Naive thymus-derived CD4-positive, alpha-beta T cell (primary cell): ENCODE measurements at regions not wholly inside any gene's neighbourhood (a gene's known extent, or its start where the extent isn't known, plus 50 kb on each side); places are given as distances from the start of the nearest gene placed in this dataset.

Source experiments
- ATAC-seq: fragments of 150-1000 bp; cut with Tn5 transposase; 2 replicates; pipeline ENCODE4 v1.10.0; 2021; ENCODE audit warnings: mild to moderate bottlenecking, moderate library complexity
- CTCF ChIA-PET: fragments of 350-600 bp; sonication (Branson Sonifier 250); formaldehyde crosslinking; loops from one replicate; lab custom pipeline; 2021; ENCODE audit warnings: antibody characterized with exemption; lab: Charles Lee
- POLR2A ChIA-PET: fragments of 350-600 bp; sonication (Branson Sonifier 250); formaldehyde crosslinking; loops from one replicate; lab custom pipeline; 2021; ENCODE audit warnings: antibody characterized with exemption, inconsistent platforms; lab: Charles Lee
- DNase-seq, 9 donors: peaks; one replicate each; pipeline versions ENCODE4 v3.0.0 to v3.0.0-alpha.2; 2020 to 2022; ENCODE audit warnings: mixed read lengths in 1 of 9
- H3K27ac ChIP-seq: one replicate; pipeline ENCODE4 v1.7.0; 2013; ENCODE audit warnings: mild to moderate bottlenecking, low read depth, low read length, moderate library complexity
- H3K27me3 ChIP-seq, 2 donors: one replicate each; pipeline ENCODE4 v1.7.0; 2013; ENCODE audit warnings: low read length in 2 of 2, mild to moderate bottlenecking in 2 of 2, moderate library complexity in 2 of 2; ENCODE audit not compliant: control insufficient read depth in 2 of 2, insufficient read depth in 2 of 2
- H3K36me3 ChIP-seq, 3 experiments: 1 replicate in 2 of 3; 2 replicates in 1 of 3; pipeline ENCODE4 v1.7.0; 2013; ENCODE audit warnings: low read length in 3 of 3, mild to moderate bottlenecking in 3 of 3, moderate library complexity in 1 of 3; ENCODE audit not compliant: insufficient read depth in 3 of 3, control insufficient read depth in 2 of 3
- H3K4me1 ChIP-seq, 2 donors: one replicate each; pipeline ENCODE4 v1.7.0; 2013; ENCODE audit warnings: low read length in 2 of 2, mild to moderate bottlenecking in 2 of 2, moderate library complexity in 1 of 2; ENCODE audit not compliant: control insufficient read depth in 2 of 2, insufficient read depth in 2 of 2
- H3K4me3 ChIP-seq: 2 replicates; pipeline ENCODE4 v1.7.0; 2013; ENCODE audit warnings: mild to moderate bottlenecking, low read length
- H3K9me3 ChIP-seq, 3 experiments: 1 replicate in 2 of 3; 2 replicates in 1 of 3; pipeline ENCODE4 v1.7.0; 2013; ENCODE audit warnings: low read length in 3 of 3; ENCODE audit not compliant: control insufficient read depth in 2 of 3
- H3K27ac Mint-ChIP-seq, 9 donors: one replicate each; pipeline ENCODE4 v1.8.0; 2020 to 2022; ENCODE audit warnings: mixed read lengths in 9 of 9, mild to moderate bottlenecking in 8 of 9, moderate library complexity in 5 of 9, inconsistent platforms in 2 of 9
- H3K27me3 Mint-ChIP-seq, 5 donors: one replicate each; pipeline ENCODE4 v1.8.0; 2021 to 2022; ENCODE audit warnings: mixed read lengths in 5 of 5, mild to moderate bottlenecking in 1 of 5
- H3K36me3 Mint-ChIP-seq, 5 donors: one replicate each; pipeline ENCODE4 v1.8.0; 2020 to 2022; ENCODE audit warnings: mixed read lengths in 5 of 5, mild to moderate bottlenecking in 3 of 5, inconsistent platforms in 1 of 5
- H3K4me1 Mint-ChIP-seq, 7 donors: one replicate each; pipeline ENCODE4 v1.8.0; 2020 to 2022; ENCODE audit warnings: mixed read lengths in 7 of 7, mild to moderate bottlenecking in 3 of 7, inconsistent platforms in 1 of 7
- H3K4me3 Mint-ChIP-seq, 10 donors: one replicate each; pipeline ENCODE4 v1.8.0; 2020 to 2022; ENCODE audit warnings: mild to moderate bottlenecking in 10 of 10, mixed read lengths in 10 of 10, moderate library complexity in 6 of 10, inconsistent platforms in 2 of 10
- H3K9me3 Mint-ChIP-seq, 11 donors: one replicate each; pipeline ENCODE4 v1.8.0; 2020 to 2022; ENCODE audit warnings: mixed read lengths in 11 of 11, mild to moderate bottlenecking in 4 of 11, inconsistent platforms in 1 of 11, moderate library complexity in 1 of 11
- intact Hi-C, 2 donors: fragments of 100-400 bp; cut with micrococcal nuclease; formaldehyde crosslinking; loops; one replicate each; pipeline ENCODE4 v1.15.1; 2023

DNA sequence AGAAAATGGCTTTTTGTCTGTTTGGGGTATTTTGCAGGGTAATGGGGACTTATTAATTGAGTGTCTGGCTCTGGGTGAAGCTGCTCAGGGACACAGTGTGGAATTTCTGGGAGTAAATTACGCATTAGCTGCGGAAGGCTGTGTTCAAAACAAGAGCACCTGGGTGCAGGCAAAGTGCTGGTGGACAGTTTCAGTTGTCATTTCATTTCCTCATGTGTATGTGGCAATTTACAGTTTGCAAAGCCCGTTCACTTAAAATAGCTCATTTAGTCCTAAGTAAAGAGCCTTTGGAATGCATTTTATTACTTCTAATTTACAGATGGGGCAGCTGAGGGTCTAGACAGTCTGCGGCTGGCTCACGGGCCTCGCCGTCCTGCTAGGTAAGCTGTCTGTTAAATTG is 546.8 kb downstream of the BCL11B start:
- H3K36me3 ChIP-seq, result no peaks in the 10 kb centered on the region
- H3K9me3 ChIP-seq, result no peaks in the 10 kb centered on the region
- DNase-seq (no peak), ATAC-seq (no peak)
- H3K27ac Mint-ChIP-seq, result no peak overlapping the region
- H3K27ac ChIP-seq, result no peak overlapping the region
- H3K4me3 ChIP-seq, result no peak overlapping the region
- peaks cover 0 to 14% (median 11%) of the 10 kb centered on the region in 7 donors for H3K4me1 Mint-ChIP-seq
- H3K27me3 ChIP-seq, result no peaks in the 10 kb centered on the region
- H3K27me3 Mint-ChIP-seq, result peaks cover 0 to 21% (median 5%) of the 10 kb centered on the region in 5 donors
- intact Hi-C loops, result no loop called here
- CTCF ChIA-PET, result no interaction called here
- H3K4me3 Mint-ChIP-seq, result no peak overlapping the region
- H3K36me3 Mint-ChIP-seq, result peaks cover 0 to 9% (median 0%) of the 10 kb centered on the region in 5 donors
- no peaks in the 10 kb centered on the region for H3K4me1 ChIP-seq
- peaks cover 0 to 16% (median 3%) of the 10 kb centered on the region in 11 donors for H3K9me3 Mint-ChIP-seq
- POLR2A ChIA-PET, result no interaction called here

DNA sequence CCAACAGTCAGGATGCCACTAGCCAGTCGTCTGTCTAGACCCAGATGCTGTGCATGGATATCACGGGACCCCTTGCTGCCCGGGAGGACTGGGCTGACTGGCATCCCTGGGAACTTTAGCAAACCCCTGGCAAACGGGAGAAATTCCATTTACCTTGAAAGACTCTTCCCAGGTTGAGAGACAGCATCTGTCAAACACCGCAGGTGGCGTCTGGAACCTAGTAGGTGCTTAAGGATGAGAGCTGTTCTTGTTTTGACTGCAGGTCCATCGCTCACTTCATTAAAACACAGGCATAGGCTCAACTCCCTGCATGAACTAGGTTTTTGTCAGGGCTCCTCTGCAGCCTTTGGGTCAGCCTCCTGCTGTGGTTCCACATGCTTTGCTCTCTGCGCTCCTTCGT is 546.3 kb downstream of the BCL11B start:
- H3K27me3 Mint-ChIP-seq, result peaks cover 0 to 21% (median 5%) of the 10 kb centered on the region in 5 donors
- Histone ChIP-seq H3K4me1 (no peaks in the 10 kb centered on the region), H3K27me3 (no peaks in the 10 kb centered on the region), H3K9me3 (no peaks in the 10 kb centered on the region), H3K4me3 (no peak overlapping the region), H3K36me3 (no peaks in the 10 kb centered on the region), H3K27ac (no peak overlapping the region)
- DNase-seq, result no peak
- H3K9me3 Mint-ChIP-seq, result peaks cover 0 to 16% (median 3%) of the 10 kb centered on the region in 11 donors
- H3K4me1 Mint-ChIP-seq, result peaks cover 0 to 14% (median 11%) of the 10 kb centered on the region in 7 donors
- H3K4me3 Mint-ChIP-seq, result no peak overlapping the region
- no peak for ATAC-seq
- ChIA-PET CTCF (no interaction called here), POLR2A (no interaction called here)
- peaks cover 0 to 9% (median 0%) of the 10 kb centered on the region in 5 donors for H3K36me3 Mint-ChIP-seq
- intact Hi-C loops, result no loop called here
- no peak overlapping the region for H3K27ac Mint-ChIP-seq

DNA sequence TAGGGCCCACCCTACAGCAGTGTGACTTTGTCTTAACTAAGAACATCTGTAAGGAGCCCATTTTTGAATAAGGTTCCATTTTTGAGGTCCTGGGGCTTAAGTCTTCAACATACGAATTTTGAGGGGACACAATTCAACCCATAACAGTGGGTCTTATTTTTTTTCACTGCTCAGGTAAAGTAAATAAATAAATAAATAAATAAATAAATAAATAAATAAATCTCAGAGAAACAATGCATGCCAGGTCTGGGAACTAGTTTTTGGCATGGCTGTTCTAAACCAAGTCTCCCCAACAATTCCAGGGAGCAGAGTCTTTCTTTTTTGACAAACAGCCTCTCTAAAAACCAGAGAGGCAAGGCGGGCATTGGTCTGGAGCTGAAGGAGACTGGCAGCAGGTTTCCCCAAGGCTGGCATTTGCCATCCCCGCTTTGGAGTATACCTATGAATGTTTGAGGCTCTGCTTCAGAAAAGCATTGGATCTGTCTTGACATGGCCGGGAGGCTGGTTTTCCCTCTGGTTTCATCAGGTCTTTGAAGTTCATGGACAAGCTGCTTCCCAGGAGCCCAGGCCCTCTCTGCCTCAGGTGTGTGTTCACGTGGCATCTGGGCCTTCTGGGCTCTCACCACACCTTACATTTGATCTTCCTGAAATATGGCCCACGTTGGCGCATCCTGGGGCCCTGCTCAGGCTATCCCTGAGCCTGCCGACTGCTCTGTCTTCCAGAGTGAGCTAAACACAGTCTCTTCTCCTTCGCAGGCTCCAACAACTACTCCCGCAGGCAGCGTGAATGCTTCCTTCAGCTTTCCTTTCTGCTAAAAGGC is 545.2 kb downstream of the BCL11B start:
- POLR2A ChIA-PET, result interaction anchor here (0.5 kb wide), 1 partner anchor 527 kb away, joined by 3 read pairs; no protein-coding TSS in a partner anchor

DNA sequence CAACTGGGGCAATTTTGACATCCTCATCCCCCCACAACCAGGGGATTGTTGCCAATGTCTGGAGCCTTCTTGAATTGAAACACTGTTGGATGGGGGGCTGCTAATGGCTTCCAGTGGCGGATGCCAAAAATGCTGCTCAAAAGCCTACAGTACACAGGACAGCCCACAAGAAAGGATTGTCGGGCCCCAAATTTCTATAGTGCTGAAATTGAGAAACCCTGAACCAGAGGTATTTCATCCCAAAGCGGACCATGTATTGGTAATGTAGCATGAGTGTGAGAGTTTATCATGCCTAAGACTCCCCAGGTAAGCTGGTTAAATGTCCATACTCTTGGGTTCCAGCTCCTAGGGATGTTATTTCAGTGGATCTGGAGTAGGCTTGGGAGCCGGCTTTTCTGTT is 544.0 kb downstream of the BCL11B start:
- ATAC-seq (no peak), DNase-seq (no peak)
- no peaks in the 10 kb centered on the region for H3K27me3 ChIP-seq
- CTCF ChIA-PET, result no interaction called here
- no peak overlapping the region for H3K4me3 Mint-ChIP-seq
- H3K4me1 ChIP-seq, result no peaks in the 10 kb centered on the region
- peaks cover 0 to 4% (median 0%) of the 10 kb centered on the region in 11 donors for H3K9me3 Mint-ChIP-seq
- H3K27ac Mint-ChIP-seq, result no peak overlapping the region
- peaks cover 0 to under 1% (median 0%) of the 10 kb centered on the region in 5 donors for H3K36me3 Mint-ChIP-seq
- no peak overlapping the region for H3K27ac ChIP-seq
- peaks cover 0 to 10% (median 5%) of the 10 kb centered on the region in 5 donors for H3K27me3 Mint-ChIP-seq
- intact Hi-C loops, result no loop called here
- POLR2A ChIA-PET, result no interaction called here
- H3K9me3 ChIP-seq, result no peaks in the 10 kb centered on the region
- peaks cover 0 to 2% (median 0%) of the 10 kb centered on the region in 7 donors for H3K4me1 Mint-ChIP-seq
- H3K36me3 ChIP-seq, result no peaks in the 10 kb centered on the region
- no peak overlapping the region for H3K4me3 ChIP-seq

More for the DNA sequence above, 545.2 kb downstream of the BCL11B start:
- Histone ChIP-seq H3K4me3 (no peak overlapping the region), H3K36me3 (no peaks in the 10 kb centered on the region), H3K27ac (no peak overlapping the region), H3K27me3 (no peaks in the 10 kb centered on the region), H3K9me3 (no peaks in the 10 kb centered on the region), H3K4me1 (no peaks in the 10 kb centered on the region)
- H3K36me3 Mint-ChIP-seq, result peaks cover 0 to 6% (median 0%) of the 10 kb centered on the region in 5 donors
- intact Hi-C loops, result no loop called here
- H3K9me3 Mint-ChIP-seq, result peaks cover 0 to 12% (median 3%) of the 10 kb centered on the region in 11 donors
- CTCF ChIA-PET, result no interaction called here
- ATAC-seq (no peak), DNase-seq (no peak)
- H3K27ac Mint-ChIP-seq, result peak overlapping the region in 2 of 9 donors; percentile 26 to 38
- H3K4me1 Mint-ChIP-seq, result peaks cover 0 to 8% (median 7%) of the 10 kb centered on the region in 7 donors
- H3K27me3 Mint-ChIP-seq, result peaks cover 0 to 21% (median 5%) of the 10 kb centered on the region in 5 donors
- H3K4me3 Mint-ChIP-seq, result no peak overlapping the region

DNA sequence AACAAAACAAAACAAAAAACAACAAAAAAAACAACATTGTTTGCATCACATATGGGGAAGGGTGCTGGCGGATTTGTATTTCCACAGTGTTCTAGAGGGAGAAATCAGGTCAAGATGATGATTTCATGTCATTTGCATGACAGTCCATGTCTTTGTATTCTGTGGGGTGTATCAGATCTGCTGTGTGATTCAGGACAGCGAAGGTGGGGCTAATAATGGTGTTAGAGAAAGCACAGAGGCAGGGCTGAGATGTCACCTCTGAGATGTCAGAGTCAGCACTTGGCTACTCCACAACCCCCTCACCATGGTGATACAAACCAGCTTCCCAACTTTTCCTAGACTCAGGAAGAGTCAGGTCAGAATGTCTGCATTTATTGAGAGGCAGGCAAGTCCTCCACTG is 543.2 kb downstream of the BCL11B start:
- no peak overlapping the region for H3K27ac ChIP-seq
- ChIA-PET CTCF (no interaction called here), POLR2A (no interaction called here)
- intact Hi-C loops, result no loop called here
- H3K36me3 ChIP-seq, result no peaks in the 10 kb centered on the region
- ATAC-seq (no peak), DNase-seq (no peak)
- Mint-ChIP-seq H3K9me3 (peaks cover 0 to 4% (median 0%) of the 10 kb centered on the region in 11 donors), H3K4me3 (no peak overlapping the region), H3K4me1 (peaks cover 0 to 6% (median 0%) of the 10 kb centered on the region in 7 donors), H3K27me3 (peaks cover 0 to 8% (median 5%) of the 10 kb centered on the region in 5 donors), H3K27ac (no peak overlapping the region), H3K36me3 (peaks cover 0 to 5% (median 0%) of the 10 kb centered on the region in 5 donors)
- no peaks in the 10 kb centered on the region for H3K27me3 ChIP-seq
- H3K4me1 ChIP-seq, result no peaks in the 10 kb centered on the region
- H3K9me3 ChIP-seq, result no peaks in the 10 kb centered on the region
- H3K4me3 ChIP-seq, result no peak overlapping the region

DNA sequence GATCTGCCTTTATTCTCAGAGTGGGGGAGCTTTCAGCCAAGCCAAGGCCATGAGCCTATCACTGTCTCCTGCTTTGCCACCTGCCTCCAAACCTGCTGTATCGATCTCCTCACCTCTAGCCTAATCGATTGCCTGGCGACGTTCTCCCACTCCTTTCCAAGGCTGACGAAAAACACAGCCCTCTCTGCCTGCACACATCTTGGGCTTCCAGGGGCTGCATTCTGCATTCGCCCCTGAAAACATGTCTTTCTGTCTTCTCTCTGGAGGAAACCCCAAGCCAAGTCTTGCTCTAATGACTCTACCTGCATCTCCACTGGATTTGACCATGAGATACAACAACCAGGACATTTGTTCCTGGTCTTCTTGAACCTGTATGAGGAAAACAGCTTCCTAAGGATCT is 540.7 kb downstream of the BCL11B start:
- POLR2A ChIA-PET, result no interaction called here

More for the DNA sequence above, 540.7 kb downstream of the BCL11B start:
- DNase-seq (no peak), ATAC-seq (no peak)
- H3K36me3 ChIP-seq, result no peaks in the 10 kb centered on the region
- no peak overlapping the region for H3K4me3 Mint-ChIP-seq
- no peak overlapping the region for H3K27ac ChIP-seq
- no peaks in the 10 kb centered on the region for H3K4me1 ChIP-seq
- H3K9me3 ChIP-seq, result no peaks in the 10 kb centered on the region
- H3K27ac Mint-ChIP-seq, result peak overlapping the region in 1 of 9 donors; percentile 52
- intact Hi-C loops, result no loop called here
- CTCF ChIA-PET, result no interaction called here
- H3K27me3 ChIP-seq, result no peaks in the 10 kb centered on the region
- peaks cover 0 to 13% (median 0%) of the 10 kb centered on the region in 11 donors for H3K9me3 Mint-ChIP-seq
- peaks cover 0 to 4% (median 0%) of the 10 kb centered on the region in 5 donors for H3K27me3 Mint-ChIP-seq
- peaks cover 0 to 5% (median 0%) of the 10 kb centered on the region in 5 donors for H3K36me3 Mint-ChIP-seq
- peaks cover 0 to 6% (median 0%) of the 10 kb centered on the region in 7 donors for H3K4me1 Mint-ChIP-seq
- H3K4me3 ChIP-seq, result no peak overlapping the region
